HL-60 (cell line): ENCODE measurements at regions not wholly inside any gene's neighbourhood (a gene's known extent, or its start where the extent isn't known, plus 50 kb on each side); places are given as distances from the start of the nearest gene placed in this dataset.

Experiments
- DNase-seq, 2 experiments: peaks; one replicate each; pipeline ENCODE4 v3.0.0-alpha.2; 2010 to 2020; ENCODE audit warnings: low read depth in 1 of 2, low spot score in 1 of 2
- H3K27ac ChIP-seq: fragments of 250-450 bp; sonication (Bioruptor Pico); replicated peaks from 2 replicates; pipeline ENCODE4 v1.5.1; 2020; ENCODE audit warnings: mild to moderate bottlenecking, moderate library complexity
- H3K27me3 ChIP-seq: fragments of 250-450 bp; sonication (Bioruptor Pico); 2 replicates; pipeline ENCODE4 v1.5.1; 2021; ENCODE audit warnings: mild to moderate bottlenecking, moderate library complexity; ENCODE audit not compliant: insufficient read depth, poor library complexity, severe bottlenecking
- H3K4me3 ChIP-seq: replicated peaks from 2 replicates; pipeline ENCODE4 v1.5.1; 2011; ENCODE audit warnings: mild to moderate bottlenecking, control low read depth, low read length; ENCODE audit not compliant: insufficient read depth
- GABPA ChIP-seq: IDR thresholded peaks from 2 replicates; pipeline ENCODE4 v1.6.1; 2012; ENCODE audit warnings: low read depth
- POLR2AphosphoS5 ChIP-seq: IDR thresholded peaks from 2 replicates; pipeline ENCODE4 v1.6.1; 2012; ENCODE audit warnings: low read depth
- SPI1 ChIP-seq: IDR thresholded peaks from 2 replicates; pipeline ENCODE4 v1.6.1; 2012; ENCODE audit warnings: low read depth, mild to moderate bottlenecking, borderline replicate concordance
- TF ChIP-seq, protein P1 (sequence below): IDR thresholded peaks from one replicate; pipeline ENCODE4 v1.5.1; 2011; ENCODE audit warnings: low read length, control low read depth, inconsistent platforms; ENCODE audit not compliant: insufficient read depth
- TF ChIP-seq, protein P2 (sequence below): IDR thresholded peaks from 2 replicates; pipeline ENCODE4 v1.6.1; 2012; ENCODE audit warnings: low read depth; ENCODE audit not compliant: insufficient replicate concordance

DNA sequence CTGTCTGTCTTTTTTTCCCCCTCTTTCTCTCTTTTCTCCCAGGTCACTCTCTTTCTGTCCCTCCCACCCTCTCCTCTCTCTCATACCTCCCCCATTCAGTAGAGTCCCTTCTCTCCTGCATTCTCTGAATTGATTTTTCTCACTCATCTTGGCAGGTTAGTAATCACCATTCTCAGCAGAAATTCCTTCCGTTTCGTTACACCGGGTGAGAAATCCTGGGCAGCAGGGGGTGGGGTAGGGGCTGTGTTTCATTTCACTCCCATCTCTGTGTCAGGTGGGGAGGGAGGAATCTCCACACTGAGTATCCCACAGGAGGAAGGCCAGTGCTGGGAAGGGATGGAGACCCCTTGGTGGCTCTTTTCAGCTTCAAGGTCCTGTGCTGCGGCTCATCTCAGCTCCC, 253.5 kb downstream of the MIAT start:
- no peak for DNase-seq
- Histone ChIP-seq H3K27ac (no peak overlapping the region), H3K4me3 (no peak overlapping the region), H3K27me3 (peaks cover 5% of the 10 kb centered on the region)
- TF ChIP-seq GABPA (no peak), POLR2AphosphoS5 (no peak), SPI1 (no peak)
- TF ChIP-seq, protein P1, sequence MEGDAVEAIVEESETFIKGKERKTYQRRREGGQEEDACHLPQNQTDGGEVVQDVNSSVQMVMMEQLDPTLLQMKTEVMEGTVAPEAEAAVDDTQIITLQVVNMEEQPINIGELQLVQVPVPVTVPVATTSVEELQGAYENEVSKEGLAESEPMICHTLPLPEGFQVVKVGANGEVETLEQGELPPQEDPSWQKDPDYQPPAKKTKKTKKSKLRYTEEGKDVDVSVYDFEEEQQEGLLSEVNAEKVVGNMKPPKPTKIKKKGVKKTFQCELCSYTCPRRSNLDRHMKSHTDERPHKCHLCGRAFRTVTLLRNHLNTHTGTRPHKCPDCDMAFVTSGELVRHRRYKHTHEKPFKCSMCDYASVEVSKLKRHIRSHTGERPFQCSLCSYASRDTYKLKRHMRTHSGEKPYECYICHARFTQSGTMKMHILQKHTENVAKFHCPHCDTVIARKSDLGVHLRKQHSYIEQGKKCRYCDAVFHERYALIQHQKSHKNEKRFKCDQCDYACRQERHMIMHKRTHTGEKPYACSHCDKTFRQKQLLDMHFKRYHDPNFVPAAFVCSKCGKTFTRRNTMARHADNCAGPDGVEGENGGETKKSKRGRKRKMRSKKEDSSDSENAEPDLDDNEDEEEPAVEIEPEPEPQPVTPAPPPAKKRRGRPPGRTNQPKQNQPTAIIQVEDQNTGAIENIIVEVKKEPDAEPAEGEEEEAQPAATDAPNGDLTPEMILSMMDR, result no peak
- TF ChIP-seq, protein P2, sequence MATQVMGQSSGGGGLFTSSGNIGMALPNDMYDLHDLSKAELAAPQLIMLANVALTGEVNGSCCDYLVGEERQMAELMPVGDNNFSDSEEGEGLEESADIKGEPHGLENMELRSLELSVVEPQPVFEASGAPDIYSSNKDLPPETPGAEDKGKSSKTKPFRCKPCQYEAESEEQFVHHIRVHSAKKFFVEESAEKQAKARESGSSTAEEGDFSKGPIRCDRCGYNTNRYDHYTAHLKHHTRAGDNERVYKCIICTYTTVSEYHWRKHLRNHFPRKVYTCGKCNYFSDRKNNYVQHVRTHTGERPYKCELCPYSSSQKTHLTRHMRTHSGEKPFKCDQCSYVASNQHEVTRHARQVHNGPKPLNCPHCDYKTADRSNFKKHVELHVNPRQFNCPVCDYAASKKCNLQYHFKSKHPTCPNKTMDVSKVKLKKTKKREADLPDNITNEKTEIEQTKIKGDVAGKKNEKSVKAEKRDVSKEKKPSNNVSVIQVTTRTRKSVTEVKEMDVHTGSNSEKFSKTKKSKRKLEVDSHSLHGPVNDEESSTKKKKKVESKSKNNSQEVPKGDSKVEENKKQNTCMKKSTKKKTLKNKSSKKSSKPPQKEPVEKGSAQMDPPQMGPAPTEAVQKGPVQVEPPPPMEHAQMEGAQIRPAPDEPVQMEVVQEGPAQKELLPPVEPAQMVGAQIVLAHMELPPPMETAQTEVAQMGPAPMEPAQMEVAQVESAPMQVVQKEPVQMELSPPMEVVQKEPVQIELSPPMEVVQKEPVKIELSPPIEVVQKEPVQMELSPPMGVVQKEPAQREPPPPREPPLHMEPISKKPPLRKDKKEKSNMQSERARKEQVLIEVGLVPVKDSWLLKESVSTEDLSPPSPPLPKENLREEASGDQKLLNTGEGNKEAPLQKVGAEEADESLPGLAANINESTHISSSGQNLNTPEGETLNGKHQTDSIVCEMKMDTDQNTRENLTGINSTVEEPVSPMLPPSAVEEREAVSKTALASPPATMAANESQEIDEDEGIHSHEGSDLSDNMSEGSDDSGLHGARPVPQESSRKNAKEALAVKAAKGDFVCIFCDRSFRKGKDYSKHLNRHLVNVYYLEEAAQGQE, result no peak

DNA sequence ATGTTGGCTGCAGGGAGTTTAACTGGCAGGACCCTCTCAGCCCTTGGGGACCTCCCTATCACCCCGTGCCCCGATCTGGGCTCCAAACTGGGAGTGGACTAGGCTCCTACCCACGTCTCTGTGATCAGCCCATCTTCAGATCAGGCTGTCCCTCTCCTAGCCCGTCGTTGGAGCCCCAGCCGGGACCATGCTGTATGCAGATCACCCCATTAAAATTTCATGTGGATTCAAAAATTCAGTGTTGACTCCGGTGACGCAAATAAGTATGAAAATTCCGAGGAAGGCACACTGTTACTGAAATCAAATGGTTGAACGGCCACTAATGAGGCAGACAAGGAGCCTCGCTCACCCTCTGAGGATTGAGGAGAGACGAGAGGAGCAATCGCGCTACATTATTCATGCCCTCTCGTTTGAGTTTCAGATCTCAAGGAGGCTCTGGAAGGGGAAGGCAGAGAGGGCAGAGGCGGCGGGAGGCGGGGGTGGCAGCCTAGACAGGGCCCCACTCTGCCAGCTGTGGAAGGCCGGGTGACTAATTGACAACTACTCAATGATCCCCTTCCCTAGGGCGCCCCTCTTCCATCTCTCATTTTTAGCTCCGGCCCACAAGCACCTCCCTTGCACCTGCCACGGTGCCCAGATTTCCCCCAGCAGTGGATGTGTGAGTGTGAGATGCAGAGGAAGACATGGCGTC, 255.4 kb downstream of the MIAT start:
- no peak for DNase-seq
- H3K4me3 ChIP-seq, result no peak overlapping the region
- peaks cover 5% of the 10 kb centered on the region for H3K27me3 ChIP-seq
- TF ChIP-seq POLR2AphosphoS5 (no peak), SPI1 (no peak), GABPA (no peak)
- TF ChIP-seq, protein P1, result no peak
- TF ChIP-seq, protein P2, result no peak
- no peak overlapping the region for H3K27ac ChIP-seq

DNA sequence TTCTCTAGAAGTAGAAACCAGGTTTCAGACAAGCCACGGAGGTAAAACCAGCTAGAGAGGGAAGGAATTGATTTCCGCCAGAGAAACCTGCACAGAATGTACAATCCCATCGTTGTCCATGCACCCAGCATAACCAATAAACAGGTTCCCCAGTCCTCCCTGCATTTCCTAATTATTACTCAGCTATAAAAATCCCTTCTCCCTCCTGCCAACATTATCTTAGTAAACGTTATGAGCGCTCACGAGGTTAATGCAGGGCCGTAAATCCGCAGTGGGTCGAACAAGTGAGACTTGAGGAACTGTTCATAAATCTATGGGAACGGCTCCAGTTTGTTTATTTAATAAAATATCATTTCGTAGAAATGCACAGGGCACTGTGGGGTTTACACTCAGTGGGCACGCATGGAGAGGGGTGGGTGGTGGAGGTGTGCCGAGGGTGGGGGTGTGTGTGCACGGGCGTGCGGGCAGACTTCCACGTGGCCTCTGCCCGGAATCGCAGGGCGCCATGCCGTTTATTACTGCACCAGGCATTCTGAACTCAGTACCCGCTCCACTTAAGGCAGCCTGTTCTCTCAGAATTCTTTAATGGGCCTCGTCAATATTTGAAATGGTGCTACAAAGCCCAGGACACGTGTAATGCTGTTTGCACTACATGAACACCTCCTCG, 257.3 kb downstream of the MIAT start:
- H3K4me3 ChIP-seq, result no peak overlapping the region
- TF ChIP-seq, protein P2, result no peak
- TF ChIP-seq, protein P1, result no peak
- TF ChIP-seq POLR2AphosphoS5 (no peak), SPI1 (no peak), GABPA (no peak)
- DNase-seq, result no peak
- peaks cover 5% of the 10 kb centered on the region for H3K27me3 ChIP-seq
- H3K27ac ChIP-seq, result no peak overlapping the region
